UCSD-AML1 (cell line): ENCODE measurements at regions not wholly inside any gene's neighbourhood (a gene's known extent, or its start where the extent isn't known, plus 50 kb on each side); places are given as distances from the start of the nearest gene placed in this dataset.

Source experiments
- DNase-seq: peaks from one replicate; lab custom pipeline; 2025; ENCODE audit not compliant: unreplicated experiment; lab: John Stamatoyannopoulos, UW

GRCh38 chr15:27671819-27672437, 427.2 kb downstream of the OCA2 start:
- DNase-seq: no peak

GRCh38 chr15:27670486-27671209, 428.5 kb downstream of the OCA2 start:
- DNase-seq: no peak

- no peak for DNase-seq
Measured at GRCh38 chr15:27669641-27670040, 429.5 kb downstream of the OCA2 start.

- no peak for DNase-seq
Measured at GRCh38 chr15:27668471-27669220, 430.5 kb downstream of the OCA2 start.

GRCh38 chr15:27665002-27665401, 434.1 kb downstream of the OCA2 start:
- DNase-seq: no peak

GRCh38 chr15:27662892-27663291, 436.2 kb downstream of the OCA2 start:
- no peak for DNase-seq

GRCh38 chr15:27660676-27661075, 438.4 kb downstream of the OCA2 start:
- no peak for DNase-seq

GRCh38 chr15:27656296-27656987, 442.7 kb downstream of the OCA2 start:
- DNase-seq: no peak

- DNase-seq: no peak
Measured at GRCh38 chr15:27655056-27655455, 444.1 kb downstream of the OCA2 start.

GRCh38 chr15:27650244-27650643, 448.9 kb downstream of the OCA2 start:
- no peak for DNase-seq

- no peak for DNase-seq
Measured at GRCh38 chr15:27648359-27648758, 450.8 kb downstream of the OCA2 start.

- no peak for DNase-seq
Measured at GRCh38 chr15:27646531-27646930, 452.6 kb downstream of the OCA2 start.

GRCh38 chr15:27645672-27646071, 453.4 kb downstream of the OCA2 start:
- DNase-seq: no peak

- DNase-seq: no peak
Measured at GRCh38 chr15:27642981-27643380, 456.1 kb downstream of the OCA2 start.

GRCh38 chr15:27639595-27639994, 459.5 kb downstream of the OCA2 start:
- no peak for DNase-seq

GRCh38 chr15:27638958-27639357, 460.2 kb downstream of the OCA2 start:
- DNase-seq: no peak

GRCh38 chr15:27635916-27636315, 463.2 kb downstream of the OCA2 start:
- DNase-seq: no peak

- DNase-seq: no peak
Measured at GRCh38 chr15:27628486-27628885, 470.6 kb downstream of the OCA2 start.

GRCh38 chr15:27627623-27628022, 471.5 kb downstream of the OCA2 start:
- no peak for DNase-seq

- no peak for DNase-seq
Measured at GRCh38 chr15:27623560-27624305, 475.4 kb downstream of the OCA2 start.

GRCh38 chr15:27623149-27623548, 476.0 kb downstream of the OCA2 start:
- DNase-seq: no peak
